ENCODE measurements at regions not wholly inside any gene's neighbourhood (a gene's known extent, or its start where the extent isn't known, plus 50 kb on each side); places are given as distances from the start of the nearest gene placed in this dataset.

DNA sequence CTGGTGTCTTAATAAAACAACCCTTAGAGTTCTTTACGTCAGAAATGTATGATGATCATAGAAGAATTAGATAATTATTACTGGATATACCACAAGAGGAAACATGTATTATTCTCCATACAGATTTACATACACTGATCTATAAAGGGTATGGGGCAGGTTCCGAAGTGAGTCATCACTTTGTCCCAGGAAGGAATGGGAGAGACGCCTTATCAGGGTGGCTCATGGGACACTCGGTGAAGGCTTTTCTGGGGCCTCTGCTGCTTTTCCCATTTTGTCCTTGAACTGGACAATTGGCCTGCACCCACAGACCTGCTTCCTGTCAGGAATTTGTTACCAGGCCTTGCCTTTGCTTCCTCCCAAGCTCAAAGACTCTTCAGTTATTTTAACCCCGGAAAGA lies 233.8 kb upstream of the RUNX1 start:
- intact Hi-C loops (cut with DNase I; ENCODE audit: low total_unique reads), result no loop called here
- no peak for DNase-seq (ENCODE audit: low spot score in 2 of 2)
- 76 to 87% methylated on average over 5 of the region's 5 CpGs for WGBS, 2 donors
- no peak overlapping the region for H3K4me3 ChIP-seq (ENCODE audit: low read depth, poor library complexity, severe bottlenecking)
- TF ChIP-seq POLR2A (IDR thresholded peaks at IDR 0.05), result no peak
- TF ChIP-seq, protein P1, sequence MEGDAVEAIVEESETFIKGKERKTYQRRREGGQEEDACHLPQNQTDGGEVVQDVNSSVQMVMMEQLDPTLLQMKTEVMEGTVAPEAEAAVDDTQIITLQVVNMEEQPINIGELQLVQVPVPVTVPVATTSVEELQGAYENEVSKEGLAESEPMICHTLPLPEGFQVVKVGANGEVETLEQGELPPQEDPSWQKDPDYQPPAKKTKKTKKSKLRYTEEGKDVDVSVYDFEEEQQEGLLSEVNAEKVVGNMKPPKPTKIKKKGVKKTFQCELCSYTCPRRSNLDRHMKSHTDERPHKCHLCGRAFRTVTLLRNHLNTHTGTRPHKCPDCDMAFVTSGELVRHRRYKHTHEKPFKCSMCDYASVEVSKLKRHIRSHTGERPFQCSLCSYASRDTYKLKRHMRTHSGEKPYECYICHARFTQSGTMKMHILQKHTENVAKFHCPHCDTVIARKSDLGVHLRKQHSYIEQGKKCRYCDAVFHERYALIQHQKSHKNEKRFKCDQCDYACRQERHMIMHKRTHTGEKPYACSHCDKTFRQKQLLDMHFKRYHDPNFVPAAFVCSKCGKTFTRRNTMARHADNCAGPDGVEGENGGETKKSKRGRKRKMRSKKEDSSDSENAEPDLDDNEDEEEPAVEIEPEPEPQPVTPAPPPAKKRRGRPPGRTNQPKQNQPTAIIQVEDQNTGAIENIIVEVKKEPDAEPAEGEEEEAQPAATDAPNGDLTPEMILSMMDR (IDR thresholded peaks at IDR 0.05), result no peak

DNA sequence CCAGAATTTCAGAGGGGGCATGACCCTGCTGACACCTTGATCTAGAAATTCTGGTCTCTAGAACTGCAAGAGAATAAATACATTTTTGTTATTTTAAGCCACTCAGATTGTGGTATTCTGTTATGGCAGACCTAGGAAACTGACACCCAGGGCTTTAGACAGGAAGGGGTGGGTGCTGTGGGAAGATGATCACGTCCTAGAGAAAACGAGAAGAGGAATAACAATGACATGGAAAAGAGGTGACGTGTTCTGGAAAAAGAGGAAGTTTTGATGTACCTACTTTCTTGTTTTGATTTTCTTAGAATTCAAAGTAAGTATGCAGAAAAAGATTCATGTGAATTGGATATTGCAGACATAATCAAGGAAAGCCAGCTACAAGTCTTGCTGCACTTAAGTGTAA lies 232.9 kb upstream of the RUNX1 start:
- no peak for TF ChIP-seq POLR2A (IDR thresholded peaks at IDR 0.05)
- TF ChIP-seq, protein P1 (IDR thresholded peaks at IDR 0.05), result no peak
- H3K4me3 ChIP-seq (ENCODE audit: low read depth, poor library complexity, severe bottlenecking), result no peak overlapping the region
- intact Hi-C loops (cut with DNase I; ENCODE audit: low total_unique reads), result no loop called here
- 49 to 51% methylated on average over 3 of the region's 3 CpGs for WGBS, 2 donors
- DNase-seq (ENCODE audit: low spot score in 2 of 2), result no peak

DNA sequence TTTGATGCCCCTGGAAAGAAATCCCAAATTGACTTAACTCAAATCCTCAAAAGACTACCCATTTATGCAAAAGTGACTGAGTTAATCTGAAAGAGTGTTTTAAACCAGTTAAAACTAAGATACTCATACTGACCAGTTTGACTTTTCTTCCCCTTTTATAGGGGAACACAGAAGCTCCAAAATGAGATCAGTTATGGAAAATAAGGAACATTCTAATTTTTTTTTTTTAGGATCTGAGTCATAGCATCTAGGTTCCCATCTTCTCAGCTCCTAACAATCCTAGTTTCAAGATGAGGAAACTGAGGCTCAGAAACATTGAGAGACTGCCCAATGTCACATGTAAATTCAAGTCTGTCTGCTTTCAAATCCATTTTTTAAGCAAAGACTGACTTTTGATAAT lies 231.1 kb upstream of the RUNX1 start:
- TF ChIP-seq, protein P1 (IDR thresholded peaks at IDR 0.05), result no peak
- TF ChIP-seq POLR2A (IDR thresholded peaks at IDR 0.05), result no peak
- no peak overlapping the region for H3K4me3 ChIP-seq (ENCODE audit: low read depth, poor library complexity, severe bottlenecking)
- intact Hi-C loops (cut with DNase I; ENCODE audit: low total_unique reads), result no loop called here
- no peak for DNase-seq (ENCODE audit: low spot score in 2 of 2)

DNA sequence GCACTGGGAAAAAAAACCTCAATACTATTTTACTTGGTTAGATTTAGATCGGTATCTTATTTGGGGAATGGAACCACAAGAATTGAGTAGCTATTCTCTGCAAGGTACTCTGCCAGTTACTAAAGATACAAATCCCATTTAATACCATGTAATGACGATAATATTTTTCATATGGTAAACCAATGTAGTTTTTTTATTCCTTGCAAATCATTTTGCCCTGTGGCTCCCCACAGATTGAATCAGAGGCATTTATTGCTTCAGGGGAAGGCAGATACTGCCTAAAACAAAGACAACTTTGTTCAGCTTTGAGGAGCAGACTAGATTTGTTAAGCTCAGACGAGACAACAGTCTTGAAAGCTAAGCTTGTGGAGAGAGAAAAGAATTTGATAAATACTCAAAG lies 226.7 kb upstream of the RUNX1 start:
- WGBS, 2 donors, result 42 to 50% methylated on average over 3 of the region's 3 CpGs
- H3K4me3 ChIP-seq (ENCODE audit: low read depth, poor library complexity, severe bottlenecking), result no peak overlapping the region
- intact Hi-C loops (cut with DNase I; ENCODE audit: low total_unique reads), result no loop called here
- no peak for DNase-seq (ENCODE audit: low spot score in 2 of 2)
- TF ChIP-seq, protein P1 (IDR thresholded peaks at IDR 0.05), result no peak
- TF ChIP-seq POLR2A (IDR thresholded peaks at IDR 0.05), result no peak

DNA sequence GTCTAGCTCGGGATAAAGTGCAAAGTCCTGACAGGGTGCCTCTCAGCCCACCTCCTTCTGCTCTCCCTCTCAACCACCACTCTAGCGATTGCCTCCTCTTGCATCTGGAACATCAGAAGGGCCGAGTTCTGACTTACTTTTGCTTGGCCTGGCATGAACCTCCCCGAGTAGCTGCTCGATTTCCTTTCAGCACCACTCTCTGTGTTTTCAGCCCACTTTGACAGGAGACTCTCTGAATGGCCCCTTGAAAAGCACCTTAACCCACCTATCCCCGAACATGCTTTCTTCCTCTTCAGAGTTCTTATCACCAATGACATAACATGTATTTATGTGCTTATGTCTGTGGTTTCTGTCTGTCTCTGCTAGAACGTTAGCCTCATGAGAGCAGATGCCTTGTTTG lies 225.8 kb upstream of the RUNX1 start:
- 84 to 85% methylated on average over 7 of the region's 7 CpGs for WGBS, 2 donors
- intact Hi-C loops (cut with DNase I; ENCODE audit: low total_unique reads), result no loop called here
- no peak overlapping the region for H3K4me3 ChIP-seq (ENCODE audit: low read depth, poor library complexity, severe bottlenecking)
- no peak for DNase-seq (ENCODE audit: low spot score in 2 of 2)
- TF ChIP-seq, protein P1 (IDR thresholded peaks at IDR 0.05), result no peak
- TF ChIP-seq POLR2A (IDR thresholded peaks at IDR 0.05), result no peak

DNA sequence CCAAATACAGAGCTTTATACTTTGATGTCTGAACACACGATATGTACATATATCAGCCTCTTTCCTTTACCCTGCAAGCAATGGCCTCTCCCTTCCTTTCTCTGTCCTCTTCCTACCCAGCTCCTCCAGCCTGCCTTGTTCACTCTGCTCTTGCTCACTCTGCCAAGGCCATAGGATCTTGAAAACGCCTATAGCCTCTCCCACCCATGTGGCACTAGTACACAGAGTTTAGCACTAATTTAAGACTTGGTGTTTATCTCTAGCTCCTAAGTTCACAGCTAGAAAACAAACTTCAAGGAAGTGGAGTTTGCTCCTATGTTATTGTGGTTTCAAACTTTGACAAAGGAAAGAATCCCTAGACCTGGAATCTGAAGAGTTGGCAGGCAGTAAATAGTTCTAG lies 225.0 kb upstream of the RUNX1 start:
- DNase-seq (ENCODE audit: low spot score in 2 of 2), result no peak
- no peak overlapping the region for H3K4me3 ChIP-seq (ENCODE audit: low read depth, poor library complexity, severe bottlenecking)
- intact Hi-C loops (cut with DNase I; ENCODE audit: low total_unique reads), result no loop called here
- WGBS, 2 donors, result 77 to 82% methylated on average over 2 of the region's 2 CpGs
- TF ChIP-seq, protein P1 (IDR thresholded peaks at IDR 0.05), result no peak
- no peak for TF ChIP-seq POLR2A (IDR thresholded peaks at IDR 0.05)
